Chondrocyte (in vitro differentiated cells): ENCODE measurements at regions not wholly inside any gene's neighbourhood (a gene's known extent, or its start where the extent isn't known, plus 50 kb on each side); places are given as distances from the start of the nearest gene placed in this dataset.

Experiments
- DNase-seq: peaks from one replicate; pipeline ENCODE4 v3.0.0; 2021; ENCODE audit warnings: mixed read lengths, low spot score
- H3K27ac Mint-ChIP-seq: one replicate; pipeline ENCODE4 v1.8.0; 2021; ENCODE audit warnings: mild to moderate bottlenecking, moderate library complexity, mixed read lengths; ENCODE audit not compliant: unreplicated experiment
- H3K27me3 Mint-ChIP-seq: 2 replicates; pipeline ENCODE4 v1.8.0; 2021; ENCODE audit warnings: low read depth, mixed read lengths
- H3K36me3 Mint-ChIP-seq: 2 replicates; pipeline ENCODE4 v1.8.0; 2021; ENCODE audit warnings: low read depth, mixed read lengths
- H3K4me1 Mint-ChIP-seq: 2 replicates; pipeline ENCODE4 v1.8.0; 2021; ENCODE audit warnings: low read depth, mild to moderate bottlenecking, mixed read lengths
- H3K4me3 Mint-ChIP-seq: one replicate; pipeline ENCODE4 v1.8.0; 2021; ENCODE audit warnings: mild to moderate bottlenecking, moderate library complexity, mixed read lengths; ENCODE audit not compliant: unreplicated experiment
- H3K9me3 Mint-ChIP-seq: 2 replicates; pipeline ENCODE4 v1.8.0; 2021; ENCODE audit warnings: low read depth, mixed read lengths
- TF ChIP-seq, protein P1 (sequence below): fragments of 200-600 bp; sonication (generic); IDR thresholded peaks from 2 replicates; pipeline ENCODE4 v1.5.0; 2021; ENCODE audit warnings: antibody characterized with exemption, mild to moderate bottlenecking, moderate library complexity

GRCh38 chr18:26780520-26781325 is 84.8 kb downstream of the AQP4 start:
- H3K9me3 Mint-ChIP-seq, result no peaks in the 10 kb centered on the region
- H3K27ac Mint-ChIP-seq, result no peak overlapping the region
- TF ChIP-seq, protein P1, sequence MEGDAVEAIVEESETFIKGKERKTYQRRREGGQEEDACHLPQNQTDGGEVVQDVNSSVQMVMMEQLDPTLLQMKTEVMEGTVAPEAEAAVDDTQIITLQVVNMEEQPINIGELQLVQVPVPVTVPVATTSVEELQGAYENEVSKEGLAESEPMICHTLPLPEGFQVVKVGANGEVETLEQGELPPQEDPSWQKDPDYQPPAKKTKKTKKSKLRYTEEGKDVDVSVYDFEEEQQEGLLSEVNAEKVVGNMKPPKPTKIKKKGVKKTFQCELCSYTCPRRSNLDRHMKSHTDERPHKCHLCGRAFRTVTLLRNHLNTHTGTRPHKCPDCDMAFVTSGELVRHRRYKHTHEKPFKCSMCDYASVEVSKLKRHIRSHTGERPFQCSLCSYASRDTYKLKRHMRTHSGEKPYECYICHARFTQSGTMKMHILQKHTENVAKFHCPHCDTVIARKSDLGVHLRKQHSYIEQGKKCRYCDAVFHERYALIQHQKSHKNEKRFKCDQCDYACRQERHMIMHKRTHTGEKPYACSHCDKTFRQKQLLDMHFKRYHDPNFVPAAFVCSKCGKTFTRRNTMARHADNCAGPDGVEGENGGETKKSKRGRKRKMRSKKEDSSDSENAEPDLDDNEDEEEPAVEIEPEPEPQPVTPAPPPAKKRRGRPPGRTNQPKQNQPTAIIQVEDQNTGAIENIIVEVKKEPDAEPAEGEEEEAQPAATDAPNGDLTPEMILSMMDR, result no peak
- DNase-seq, result no peak
- H3K4me3 Mint-ChIP-seq, result no peak overlapping the region
- peaks cover 19% of the 10 kb centered on the region for H3K27me3 Mint-ChIP-seq
- H3K36me3 Mint-ChIP-seq, result peaks cover 3% of the 10 kb centered on the region
- H3K4me1 Mint-ChIP-seq, result peaks cover 5% of the 10 kb centered on the region

DNA sequence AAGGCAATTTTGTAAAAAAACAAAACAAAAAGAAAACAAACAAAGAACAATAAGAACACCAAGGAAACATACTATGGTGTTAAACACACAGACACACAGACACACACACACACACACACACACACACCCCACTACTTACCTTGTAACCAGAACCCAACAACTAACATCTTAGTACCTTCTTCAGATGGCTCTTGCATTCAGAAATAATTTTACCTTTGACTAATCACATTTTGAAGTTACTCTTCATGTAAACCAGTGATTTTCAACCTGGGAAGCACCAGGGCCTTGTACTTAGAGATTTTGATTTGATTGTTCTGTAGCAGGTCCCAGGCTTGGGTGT is 87.5 kb downstream of the AQP4 start:
- H3K36me3 Mint-ChIP-seq, result peaks cover 3% of the 10 kb centered on the region
- H3K27me3 Mint-ChIP-seq, result peaks cover 16% of the 10 kb centered on the region
- TF ChIP-seq, protein P1, result no peak
- no peak overlapping the region for H3K4me3 Mint-ChIP-seq
- no peak overlapping the region for H3K27ac Mint-ChIP-seq
- no peaks in the 10 kb centered on the region for H3K9me3 Mint-ChIP-seq
- no peak for DNase-seq
- peaks cover 5% of the 10 kb centered on the region for H3K4me1 Mint-ChIP-seq

- TF ChIP-seq, protein P1, result no peak
- Mint-ChIP-seq H3K4me1 (peaks cover 5% of the 10 kb centered on the region), H3K27ac (no peak overlapping the region), H3K27me3 (peaks cover 15% of the 10 kb centered on the region), H3K9me3 (no peaks in the 10 kb centered on the region), H3K4me3 (no peak overlapping the region), H3K36me3 (peaks cover 3% of the 10 kb centered on the region)
- no peak for DNase-seq
These were observed 88.0 kb downstream of the AQP4 start for GRCh38 chr18:26777351-26778053.

DNA sequence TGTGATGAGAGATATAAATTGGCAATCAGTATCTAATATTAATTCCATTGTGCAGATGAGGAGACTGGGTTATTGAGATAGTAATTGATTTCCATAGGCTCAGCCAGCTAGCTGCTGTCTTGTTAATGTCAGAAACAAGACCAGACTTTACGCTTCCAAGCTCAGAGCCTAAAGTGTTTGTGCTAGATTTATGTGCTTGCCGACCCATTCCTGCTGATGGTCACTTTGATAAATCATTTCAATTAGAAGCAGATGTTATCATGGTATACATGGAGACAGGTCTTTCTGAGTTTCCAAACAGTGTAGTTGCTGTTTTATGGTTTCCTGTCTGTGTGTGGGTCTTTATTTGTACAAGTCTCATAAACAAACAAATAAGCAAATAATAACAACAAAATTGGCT is 92.8 kb downstream of the AQP4 start:
- Mint-ChIP-seq H3K36me3 (no peaks in the 10 kb centered on the region), H3K27me3 (no peaks in the 10 kb centered on the region), H3K4me3 (no peak overlapping the region), H3K4me1 (peaks cover 5% of the 10 kb centered on the region), H3K9me3 (no peaks in the 10 kb centered on the region), H3K27ac (no peak overlapping the region)
- TF ChIP-seq, protein P1, result no peak
- no peak for DNase-seq

DNA sequence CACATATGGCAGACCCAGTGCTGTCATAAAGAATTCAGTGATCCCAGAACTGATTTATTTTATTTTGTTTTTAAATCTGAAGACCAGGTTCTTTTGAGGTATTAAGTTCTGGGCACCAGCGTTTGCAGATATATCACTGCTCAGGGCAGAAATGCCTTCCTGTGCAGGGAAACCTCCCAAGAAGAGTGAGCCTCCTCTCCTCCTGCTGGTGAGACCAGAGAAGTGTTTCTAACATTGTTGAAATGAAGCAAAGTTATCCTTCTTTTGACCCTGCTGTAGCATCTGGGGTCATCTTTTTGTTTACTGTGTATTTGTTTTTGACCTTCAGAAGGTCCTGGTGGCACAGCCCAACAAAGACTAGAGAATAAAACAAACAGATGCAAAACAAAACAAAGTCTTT is 94.0 kb downstream of the AQP4 start:
- TF ChIP-seq, protein P1, result peak; percentile 62
- no peak for DNase-seq
- no peak overlapping the region for H3K27ac Mint-ChIP-seq
- no peaks in the 10 kb centered on the region for H3K4me1 Mint-ChIP-seq
- no peak overlapping the region for H3K4me3 Mint-ChIP-seq
- no peaks in the 10 kb centered on the region for H3K36me3 Mint-ChIP-seq
- H3K9me3 Mint-ChIP-seq, result peaks cover 3% of the 10 kb centered on the region
- no peaks in the 10 kb centered on the region for H3K27me3 Mint-ChIP-seq
